Fibroblast of pulmonary artery (primary cell): ENCODE measurements at regions not wholly inside any gene's neighbourhood (a gene's known extent, or its start where the extent isn't known, plus 50 kb on each side); places are given as distances from the start of the nearest gene placed in this dataset.

Experiments used
- DNase-seq: peaks from one replicate; pipeline ENCODE4 v3.0.0-alpha.2; 2010; ENCODE audit warnings: low read depth
- H3K4me3 ChIP-seq: replicated peaks from 2 replicates; pipeline ENCODE4 v1.5.1; 2011; ENCODE audit warnings: low read depth, mild to moderate bottlenecking, control low read depth, low read length, moderate library complexity
- TF ChIP-seq, protein P1 (sequence below): IDR thresholded peaks from 2 replicates; pipeline ENCODE4 v1.5.1; 2011; ENCODE audit warnings: mild to moderate bottlenecking, control low read depth, low read length, inconsistent platforms; ENCODE audit errors: missing control alignments

DNA sequence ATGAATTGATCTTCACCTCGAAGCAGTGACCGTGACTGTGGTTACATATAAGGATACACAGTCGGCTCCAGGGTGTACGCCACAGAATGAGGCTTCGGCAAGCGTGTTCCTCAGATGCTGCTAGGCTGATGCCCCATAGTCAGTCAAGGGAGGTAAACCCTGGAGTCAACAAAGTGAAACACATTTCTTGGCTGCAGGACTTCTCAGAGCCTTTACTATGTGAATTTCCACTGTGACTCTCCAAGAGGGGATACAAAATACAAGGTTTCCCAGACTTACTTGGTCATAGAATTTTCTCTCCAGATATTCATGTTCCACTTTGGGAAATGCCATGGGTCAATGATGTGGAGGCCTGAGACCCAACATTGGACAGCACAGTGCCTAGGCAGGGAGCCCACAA lies 260.6 kb downstream of the BCL11B start:
- no peak overlapping the region for H3K4me3 ChIP-seq
- DNase-seq: no peak
- TF ChIP-seq, protein P1, sequence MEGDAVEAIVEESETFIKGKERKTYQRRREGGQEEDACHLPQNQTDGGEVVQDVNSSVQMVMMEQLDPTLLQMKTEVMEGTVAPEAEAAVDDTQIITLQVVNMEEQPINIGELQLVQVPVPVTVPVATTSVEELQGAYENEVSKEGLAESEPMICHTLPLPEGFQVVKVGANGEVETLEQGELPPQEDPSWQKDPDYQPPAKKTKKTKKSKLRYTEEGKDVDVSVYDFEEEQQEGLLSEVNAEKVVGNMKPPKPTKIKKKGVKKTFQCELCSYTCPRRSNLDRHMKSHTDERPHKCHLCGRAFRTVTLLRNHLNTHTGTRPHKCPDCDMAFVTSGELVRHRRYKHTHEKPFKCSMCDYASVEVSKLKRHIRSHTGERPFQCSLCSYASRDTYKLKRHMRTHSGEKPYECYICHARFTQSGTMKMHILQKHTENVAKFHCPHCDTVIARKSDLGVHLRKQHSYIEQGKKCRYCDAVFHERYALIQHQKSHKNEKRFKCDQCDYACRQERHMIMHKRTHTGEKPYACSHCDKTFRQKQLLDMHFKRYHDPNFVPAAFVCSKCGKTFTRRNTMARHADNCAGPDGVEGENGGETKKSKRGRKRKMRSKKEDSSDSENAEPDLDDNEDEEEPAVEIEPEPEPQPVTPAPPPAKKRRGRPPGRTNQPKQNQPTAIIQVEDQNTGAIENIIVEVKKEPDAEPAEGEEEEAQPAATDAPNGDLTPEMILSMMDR: no peak

DNA sequence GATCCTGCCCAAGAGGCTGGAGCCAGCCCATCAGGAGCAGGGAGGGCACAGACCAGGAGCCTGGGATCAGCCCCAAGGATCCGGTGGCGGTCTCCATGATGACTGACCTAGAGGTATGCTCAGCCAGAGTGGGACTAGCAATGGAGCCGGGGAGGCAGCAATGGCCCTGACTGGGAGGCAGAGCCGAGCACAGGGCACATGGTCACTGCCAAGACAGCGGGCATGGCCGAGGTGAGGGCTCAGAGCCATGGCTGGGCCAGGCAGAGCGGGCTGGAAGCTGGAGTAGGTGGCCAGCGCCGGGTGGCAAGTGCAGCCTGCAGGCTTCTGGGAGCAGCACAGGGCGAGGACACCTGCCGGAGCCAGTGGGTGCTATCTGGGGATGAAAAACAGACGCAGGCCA lies 259.3 kb downstream of the BCL11B start:
- no peak overlapping the region for H3K4me3 ChIP-seq
- TF ChIP-seq, protein P1: no peak
- no peak for DNase-seq

DNA sequence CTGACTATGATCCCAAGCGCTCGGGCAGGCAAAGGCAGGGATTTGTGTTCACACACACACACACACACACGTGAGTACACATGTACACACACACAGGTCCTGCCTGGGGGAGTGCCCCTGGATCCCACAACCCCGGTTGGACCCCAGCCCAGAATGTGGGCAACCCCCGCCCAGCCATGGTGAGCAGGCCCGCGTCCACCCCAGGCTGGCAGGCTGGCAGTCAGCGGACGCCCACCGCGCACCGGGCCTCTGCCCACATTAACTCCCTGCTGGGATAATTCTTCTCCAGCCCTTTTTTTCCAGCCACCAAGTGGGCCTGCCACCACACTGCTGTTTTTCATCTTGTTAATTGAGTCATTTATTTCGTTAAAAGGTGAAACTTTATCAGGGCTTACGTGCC lies 256.2 kb downstream of the BCL11B start:
- no peak for DNase-seq
- no peak overlapping the region for H3K4me3 ChIP-seq
- TF ChIP-seq, protein P1: no peak

DNA sequence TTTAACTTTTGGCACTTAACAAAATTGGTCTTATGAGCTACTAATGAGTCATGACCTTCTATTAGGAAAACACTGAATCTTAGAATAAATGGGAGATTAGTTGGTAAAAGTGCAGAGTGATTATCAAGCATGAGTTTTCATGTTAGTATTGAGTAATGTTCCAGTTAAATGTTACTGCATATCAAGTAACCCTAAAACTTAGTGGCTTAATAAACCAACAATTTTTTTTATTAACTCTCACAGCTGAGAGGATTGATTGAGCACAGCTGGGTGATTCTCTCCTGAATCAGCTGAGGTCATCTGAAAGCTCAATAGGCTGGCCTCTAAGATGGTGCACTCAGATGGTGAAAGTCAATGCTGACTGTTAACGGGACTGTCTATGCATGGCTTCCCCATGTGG lies 248.6 kb downstream of the BCL11B start:
- TF ChIP-seq, protein P1: no peak
- no peak overlapping the region for H3K4me3 ChIP-seq
- no peak for DNase-seq

DNA sequence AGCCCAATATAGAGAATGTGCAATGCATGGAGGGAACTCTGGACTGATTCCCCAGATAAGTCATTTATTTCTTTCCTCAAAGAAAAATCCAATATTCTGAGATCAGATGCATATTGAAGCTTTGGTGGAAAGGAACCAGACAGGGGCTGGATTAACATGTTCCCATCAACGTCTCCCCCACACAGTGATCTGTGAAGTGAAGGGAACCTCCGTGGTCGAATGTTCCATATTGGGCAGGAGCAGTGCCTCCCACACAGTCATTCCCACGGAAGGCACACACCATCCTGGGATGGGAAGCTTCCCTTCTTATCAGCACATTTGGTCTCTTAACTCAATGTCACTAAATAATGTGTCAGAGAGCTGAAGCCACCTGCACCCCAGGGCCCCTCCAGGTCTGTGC lies 247.1 kb downstream of the BCL11B start:
- TF ChIP-seq, protein P1: no peak
- H3K4me3 ChIP-seq: no peak overlapping the region
- DNase-seq: no peak

DNA sequence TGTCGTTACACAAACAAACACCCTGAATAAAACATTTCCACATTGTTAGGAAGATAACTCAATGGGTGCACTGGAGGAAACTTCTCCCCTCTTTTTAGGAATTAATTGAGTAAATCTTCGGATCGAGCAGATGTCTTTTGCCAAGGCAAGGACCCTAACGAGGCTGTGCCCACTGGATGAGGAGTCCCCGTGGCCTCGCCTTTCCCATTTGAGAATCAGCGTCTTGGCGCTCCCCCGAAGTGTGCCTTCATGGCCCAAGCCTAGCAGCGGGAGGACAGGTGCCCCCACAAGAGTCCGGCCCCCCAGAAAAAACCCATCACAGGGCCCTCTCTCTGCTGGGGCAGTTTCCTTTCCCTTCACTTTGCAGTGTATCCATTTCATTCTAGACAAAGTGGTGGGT lies 246.6 kb downstream of the BCL11B start:
- TF ChIP-seq, protein P1: no peak
- no peak overlapping the region for H3K4me3 ChIP-seq
- DNase-seq: no peak

DNA sequence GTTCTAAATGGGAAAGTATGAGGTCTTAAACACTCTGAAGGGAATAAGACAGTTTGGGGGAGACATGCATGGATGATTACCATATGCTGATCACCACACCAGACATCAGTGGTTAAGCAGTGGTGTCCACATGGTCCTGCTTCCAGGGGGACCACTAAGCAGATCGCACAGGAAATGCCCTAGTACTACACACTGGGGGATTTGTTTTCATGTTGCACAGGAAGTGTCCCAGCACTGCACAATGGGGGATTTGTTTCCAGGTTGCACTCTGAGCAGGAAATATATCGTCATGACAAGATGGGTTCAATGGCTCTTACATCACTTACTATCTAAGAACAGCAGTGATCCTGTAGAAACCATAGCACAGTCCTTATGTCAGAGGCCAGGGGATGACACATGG lies 245.5 kb downstream of the BCL11B start:
- DNase-seq: no peak
- TF ChIP-seq, protein P1: no peak
- no peak overlapping the region for H3K4me3 ChIP-seq
